Cardiac muscle cell (in vitro differentiated cells and primary cell): ENCODE measurements at regions not wholly inside any gene's neighbourhood (a gene's known extent, or its start where the extent isn't known, plus 50 kb on each side); places are given as distances from the start of the nearest gene placed in this dataset.
"Not testable (repeated sequence)": the region's sequence is repeated elsewhere in the genome, so short reads cannot be mapped to it uniquely, and the experiment has no call there.

Experiments used
- DNase-seq, 2 donors: peaks; one replicate each; pipeline versions ENCODE4 v3.0.0 to v3.0.0-alpha.2; 2010 to 2017; ENCODE audit warnings: low read depth in 1 of 2, low spot score in 1 of 2
- H3K27ac ChIP-seq: fragments of 200-600 bp; sonication (generic); 2 replicates; pipeline ENCODE4 v1.5.1; 2016
- H3K27me3 ChIP-seq: fragments of 200-600 bp; sonication (generic); 2 replicates; pipeline ENCODE4 v1.6.0; 2016; ENCODE audit warnings: control low read depth
- H3K36me3 ChIP-seq: fragments of 200-600 bp; sonication (generic); 2 replicates; pipeline ENCODE4 v1.5.1; 2016; ENCODE audit warnings: control low read depth
- H3K4me1 ChIP-seq: fragments of 200-600 bp; sonication (generic); 2 replicates; pipeline ENCODE4 v1.8.1; 2017; ENCODE audit warnings: low read depth, mild to moderate bottlenecking, mixed run types
- H3K4me3 ChIP-seq: fragments of 200-600 bp; sonication (generic); 2 replicates; pipeline ENCODE4 v1.5.1; 2016; ENCODE audit warnings: mild to moderate bottlenecking
- H3K9me3 ChIP-seq: fragments of 200-600 bp; sonication (generic); 2 replicates; pipeline ENCODE4 v1.5.1; 2017; ENCODE audit warnings: low read depth, mild to moderate bottlenecking, control low read depth
- CTCF ChIP-seq: IDR thresholded peaks from 2 replicates; pipeline ENCODE4 v1.5.1; 2012; ENCODE audit warnings: low read depth, mild to moderate bottlenecking, low read length

DNA sequence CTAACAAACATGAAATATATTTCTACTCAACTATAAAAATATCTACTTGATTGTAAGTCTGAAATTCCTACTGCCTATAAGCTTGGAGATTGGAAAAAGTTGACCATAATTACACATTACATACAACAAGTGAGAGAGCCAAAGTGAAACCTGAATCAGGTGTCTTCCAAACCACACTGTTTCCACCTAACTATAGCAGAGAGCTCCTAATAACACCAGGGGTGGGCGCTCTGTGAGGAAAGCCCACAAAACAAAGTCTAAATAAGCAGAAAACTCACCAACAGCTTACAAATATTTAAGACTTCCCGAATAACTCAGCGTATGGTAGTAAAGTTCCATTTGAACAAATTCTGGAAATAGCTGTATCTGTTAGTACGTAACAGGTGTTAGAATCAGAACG, 119.9 kb downstream of the GPR37 start:
- Histone ChIP-seq H3K27me3 (no peaks in the 10 kb centered on the region), H3K4me3 (no peak overlapping the region), H3K9me3 (no peaks in the 10 kb centered on the region), H3K36me3 (no peaks in the 10 kb centered on the region), H3K27ac (no peak overlapping the region), H3K4me1 (peaks cover 3% of the 10 kb centered on the region)
- no peak for DNase-seq
- TF ChIP-seq CTCF: no peak

- H3K36me3 ChIP-seq: no peaks in the 10 kb centered on the region
- no peak for TF ChIP-seq CTCF
- no peak overlapping the region for H3K4me3 ChIP-seq
- H3K4me1 ChIP-seq: peaks cover 7% of the 10 kb centered on the region
- H3K27ac ChIP-seq: no peak overlapping the region
- no peaks in the 10 kb centered on the region for H3K9me3 ChIP-seq
- no peaks in the 10 kb centered on the region for H3K27me3 ChIP-seq
- no peak for DNase-seq
Measured at GRCh38 chr7:124643311-124643811, 122.2 kb downstream of the GPR37 start.

DNA sequence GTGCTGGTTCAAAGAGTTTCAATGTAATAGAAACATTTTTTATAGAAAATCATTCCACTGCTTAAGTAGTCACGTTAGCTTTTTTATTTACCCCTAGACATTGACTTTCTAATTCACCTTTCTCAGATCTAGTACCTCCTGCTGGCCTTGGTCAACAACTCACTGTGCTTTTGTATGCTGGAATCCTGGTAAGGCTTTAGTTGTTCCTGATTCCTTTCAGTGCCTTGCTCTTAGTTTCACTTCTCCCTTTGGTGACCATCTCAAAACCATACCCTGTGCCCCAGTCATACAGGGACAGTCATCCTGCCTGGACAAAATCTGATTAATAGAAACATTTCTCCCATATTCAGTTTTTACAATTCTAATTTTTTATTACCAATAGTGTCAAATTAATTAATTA, 130.2 kb downstream of the GPR37 start:
- Histone ChIP-seq H3K36me3 (no peaks in the 10 kb centered on the region), H3K4me3 (no peak overlapping the region), H3K27ac (no peak overlapping the region), H3K27me3 (no peaks in the 10 kb centered on the region), H3K9me3 (no peaks in the 10 kb centered on the region), H3K4me1 (peaks cover 1% of the 10 kb centered on the region)
- DNase-seq: no peak
- no peak for TF ChIP-seq CTCF

DNA sequence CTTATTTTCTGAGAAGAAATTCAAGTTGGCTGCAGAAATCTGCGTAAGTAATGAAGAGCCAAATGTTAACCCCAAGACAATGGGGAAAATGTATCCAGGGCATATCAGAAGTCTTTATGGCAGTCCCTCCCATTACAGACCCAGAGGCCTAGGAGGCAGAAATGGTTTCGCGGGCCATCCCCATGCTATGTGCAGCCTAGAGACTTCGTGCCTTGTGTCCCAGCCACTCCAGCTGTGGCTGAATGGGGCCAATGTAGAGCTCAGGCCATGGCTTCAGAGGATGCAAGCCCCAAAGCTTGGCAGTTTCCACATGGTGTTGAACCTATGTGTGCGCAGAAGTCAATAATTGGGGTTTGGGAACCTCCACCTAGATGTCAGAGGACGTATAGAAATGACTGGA, 131.9 kb downstream of the GPR37 start:
- TF ChIP-seq CTCF: no peak
- Histone ChIP-seq H3K27ac (no peak overlapping the region), H3K9me3 (no peaks in the 10 kb centered on the region), H3K36me3 (no peaks in the 10 kb centered on the region), H3K27me3 (no peaks in the 10 kb centered on the region), H3K4me1 (no peaks in the 10 kb centered on the region), H3K4me3 (no peak overlapping the region)
- DNase-seq: no peak

GRCh38 chr7:124630395-124630794, 135.2 kb downstream of the GPR37 start:
- H3K4me3 ChIP-seq: no peak overlapping the region
- H3K36me3 ChIP-seq: no peaks in the 10 kb centered on the region
- no peak for DNase-seq
- no peaks in the 10 kb centered on the region for H3K27me3 ChIP-seq
- H3K9me3 ChIP-seq: no peaks in the 10 kb centered on the region
- TF ChIP-seq CTCF: no peak
- no peaks in the 10 kb centered on the region for H3K4me1 ChIP-seq
- no peak overlapping the region for H3K27ac ChIP-seq

DNA sequence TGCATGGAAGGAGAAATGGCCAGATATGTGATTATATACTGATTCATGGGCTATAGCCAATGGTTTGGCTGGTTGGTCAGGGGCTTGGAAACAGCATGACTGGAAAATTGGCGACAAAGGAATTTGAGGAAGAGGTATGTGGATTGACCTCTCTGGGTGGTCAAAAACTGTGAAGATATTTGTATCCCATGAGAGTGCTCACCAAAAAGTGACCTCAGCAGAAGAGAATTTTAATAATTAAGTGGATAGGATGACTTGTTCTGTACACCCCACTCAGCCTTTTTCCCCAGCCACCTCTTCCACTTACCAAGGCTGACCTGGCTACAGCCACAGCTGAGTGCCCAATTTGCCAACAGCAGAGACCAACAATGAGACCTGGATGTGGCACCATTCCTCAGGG, 146.7 kb downstream of the GPR37 start:
- H3K36me3 ChIP-seq: no peaks in the 10 kb centered on the region
- H3K4me1 ChIP-seq: no peaks in the 10 kb centered on the region
- H3K27me3 ChIP-seq: no peaks in the 10 kb centered on the region
- no peak overlapping the region for H3K4me3 ChIP-seq
- TF ChIP-seq CTCF: no peak
- no peak for DNase-seq
- no peaks in the 10 kb centered on the region for H3K9me3 ChIP-seq
- no peak overlapping the region for H3K27ac ChIP-seq

GRCh38 chr7:124618051-124618450, 147.5 kb downstream of the GPR37 start:
- H3K36me3 ChIP-seq, H3K4me3 ChIP-seq, H3K9me3 ChIP-seq, H3K27ac ChIP-seq, H3K27me3 ChIP-seq, H3K4me1 ChIP-seq, DNase-seq: not testable (repeated sequence)
